Keratinocyte (primary cell): ENCODE measurements at regions not wholly inside any gene's neighbourhood (a gene's known extent, or its start where the extent isn't known, plus 50 kb on each side); places are given as distances from the start of the nearest gene placed in this dataset.

ENCODE experiments used
- DNase-seq: peaks from one replicate; pipeline ENCODE4 v3.0.0-alpha.2; 2011; ENCODE audit warnings: low read depth, missing footprints, low spot score
- FAIRE-seq: peaks from 2 replicates; lab custom pipeline; 2011; peaks lifted over from hg19 to GRCh38; lab: Jason Lieb, UNC
- H2AFZ ChIP-seq: 2 replicates; pipeline ENCODE4 v1.6.0; 2012; ENCODE audit warnings: low read length, control low read depth, inconsistent platforms; ENCODE audit not compliant: control insufficient read depth
- H3K27ac ChIP-seq: 2 replicates; pipeline ENCODE4 v1.5.1; 2011; ENCODE audit warnings: low read length; ENCODE audit not compliant: control insufficient read depth, insufficient read depth
- H3K27me3 ChIP-seq: 3 replicates; pipeline ENCODE4 v1.6.0; 2011; ENCODE audit warnings: low read length; ENCODE audit not compliant: control insufficient read depth, insufficient read depth; ENCODE audit errors: extremely low read depth
- H3K36me3 ChIP-seq, 2 experiments: 2 replicates in 1 of 2; 3 replicates in 1 of 2; pipeline ENCODE4 v1.5.1; 2011; ENCODE audit warnings: low read length in 2 of 2, mild to moderate bottlenecking in 1 of 2; ENCODE audit not compliant: control insufficient read depth in 2 of 2, insufficient read depth in 2 of 2; ENCODE audit errors: extremely low read depth in 1 of 2
- H3K4me1 ChIP-seq: 3 replicates; pipeline ENCODE4 v1.5.1; 2011; ENCODE audit warnings: low read length; ENCODE audit not compliant: control insufficient read depth, insufficient read depth; ENCODE audit errors: extremely low read depth
- H3K4me2 ChIP-seq: 3 replicates; pipeline ENCODE4 v1.6.0; 2011; ENCODE audit warnings: low read depth, low read length; ENCODE audit not compliant: control insufficient read depth, insufficient read depth; ENCODE audit errors: extremely low read depth
- H3K4me3 ChIP-seq, 3 experiments: fragments of 200-600 bp in 1 of 3; sonication (generic) in 1 of 3; 2 replicates in 2 of 3; 3 replicates in 1 of 3; pipeline ENCODE4 v1.5.1; 2011 to 2016; ENCODE audit warnings: low read length in 3 of 3, mild to moderate bottlenecking in 3 of 3, control low read depth in 2 of 3, inconsistent platforms in 1 of 3, low read depth in 1 of 3, mixed read lengths in 1 of 3, mixed run types in 1 of 3, moderate library complexity in 1 of 3; ENCODE audit not compliant: control insufficient read depth in 2 of 3, insufficient read depth in 2 of 3; ENCODE audit errors: extremely low read depth in 1 of 3
- H3K79me2 ChIP-seq: 2 replicates; pipeline ENCODE4 v1.6.0; 2012; ENCODE audit warnings: low read length; ENCODE audit not compliant: control insufficient read depth, insufficient read depth
- H3K9ac ChIP-seq: 3 replicates; pipeline ENCODE4 v1.6.0; 2011; ENCODE audit warnings: low read length; ENCODE audit not compliant: control insufficient read depth, insufficient read depth; ENCODE audit errors: extremely low read depth
- H3K9me1 ChIP-seq: 3 replicates; pipeline ENCODE4 v1.6.0; 2011; ENCODE audit warnings: low read length; ENCODE audit not compliant: control insufficient read depth, insufficient read depth; ENCODE audit errors: extremely low read depth
- H3K9me3 ChIP-seq: 2 replicates; pipeline ENCODE4 v1.5.1; 2012; ENCODE audit warnings: low read depth, low read length; ENCODE audit not compliant: control insufficient read depth
- H4K20me1 ChIP-seq: 3 replicates; pipeline ENCODE4 v1.6.0; 2011; ENCODE audit warnings: low read length; ENCODE audit not compliant: control insufficient read depth, insufficient read depth; ENCODE audit errors: extremely low read depth
- EZH2 ChIP-seq: IDR thresholded peaks from one replicate; pipeline ENCODE4 v1.6.1; 2012; ENCODE audit warnings: inconsistent platforms, mild to moderate bottlenecking, low read length, moderate library complexity
- dilution Hi-C: fragments of 300-500 bp; cut with MboI; formaldehyde crosslinking; loops from one replicate; pipeline ENCODE4 v1.7.0; 2020; ENCODE audit warnings: low sequenced_read_pairs; ENCODE audit not compliant: extremely low pct_ligation_motif_present
- TF ChIP-seq, protein P1 (sequence below), 3 experiments: IDR thresholded peaks in 1 of 3; conservative IDR thresholded peaks in 1 of 3; optimal IDR thresholded peaks in 1 of 3; 2 replicates in 2 of 3; 3 replicates in 1 of 3; pipeline versions ENCODE3 to v1.5.1; 2011; ENCODE audit warnings: low read length in 3 of 3, mild to moderate bottlenecking in 3 of 3, moderate library complexity in 2 of 3, control low read depth in 1 of 3, inconsistent platforms in 1 of 3; ENCODE audit not compliant: insufficient read depth in 2 of 3; ENCODE audit errors: extremely low read depth in 1 of 3

DNA sequence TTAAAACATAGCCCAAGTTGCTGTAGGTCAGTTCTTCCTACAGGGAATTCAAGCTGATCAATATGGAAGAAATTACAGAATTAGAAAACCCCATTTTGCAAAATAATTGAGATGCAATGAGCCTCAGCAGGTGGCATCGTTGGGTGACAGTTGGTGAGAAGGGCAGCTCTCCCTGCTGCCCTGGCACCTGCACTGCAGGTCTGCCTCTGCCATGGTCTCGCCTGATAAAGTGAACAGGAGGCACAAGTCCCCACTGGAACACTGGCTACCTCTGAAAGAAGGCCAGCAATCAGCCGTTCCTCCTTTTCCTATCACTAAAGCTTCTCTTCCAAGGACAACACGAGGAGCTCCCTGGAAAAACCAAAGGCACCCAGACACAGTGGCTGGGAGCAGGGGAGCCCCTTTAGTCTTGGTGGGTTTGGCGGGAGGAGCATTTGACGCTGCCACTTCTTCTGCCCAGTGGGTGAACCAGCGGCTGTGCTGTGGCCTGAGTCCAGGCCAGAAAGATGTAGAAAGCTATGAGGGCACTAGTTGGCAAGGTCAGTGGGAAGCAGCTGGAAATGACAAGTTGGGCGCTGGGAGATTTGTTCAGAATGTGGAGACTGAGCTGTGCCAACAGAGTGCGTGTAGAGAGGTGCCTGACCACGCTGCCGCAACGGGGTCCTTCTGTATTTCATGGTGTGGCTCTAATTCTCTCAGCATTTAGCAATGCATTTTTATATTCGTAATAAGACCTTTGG, 93.1 kb downstream of the RIPK4 start:
- TF ChIP-seq, protein P1, sequence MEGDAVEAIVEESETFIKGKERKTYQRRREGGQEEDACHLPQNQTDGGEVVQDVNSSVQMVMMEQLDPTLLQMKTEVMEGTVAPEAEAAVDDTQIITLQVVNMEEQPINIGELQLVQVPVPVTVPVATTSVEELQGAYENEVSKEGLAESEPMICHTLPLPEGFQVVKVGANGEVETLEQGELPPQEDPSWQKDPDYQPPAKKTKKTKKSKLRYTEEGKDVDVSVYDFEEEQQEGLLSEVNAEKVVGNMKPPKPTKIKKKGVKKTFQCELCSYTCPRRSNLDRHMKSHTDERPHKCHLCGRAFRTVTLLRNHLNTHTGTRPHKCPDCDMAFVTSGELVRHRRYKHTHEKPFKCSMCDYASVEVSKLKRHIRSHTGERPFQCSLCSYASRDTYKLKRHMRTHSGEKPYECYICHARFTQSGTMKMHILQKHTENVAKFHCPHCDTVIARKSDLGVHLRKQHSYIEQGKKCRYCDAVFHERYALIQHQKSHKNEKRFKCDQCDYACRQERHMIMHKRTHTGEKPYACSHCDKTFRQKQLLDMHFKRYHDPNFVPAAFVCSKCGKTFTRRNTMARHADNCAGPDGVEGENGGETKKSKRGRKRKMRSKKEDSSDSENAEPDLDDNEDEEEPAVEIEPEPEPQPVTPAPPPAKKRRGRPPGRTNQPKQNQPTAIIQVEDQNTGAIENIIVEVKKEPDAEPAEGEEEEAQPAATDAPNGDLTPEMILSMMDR (optimal IDR thresholded peaks at IDR 0.05 in 1 of 3, IDR thresholded peaks at IDR 0.05 in 1 of 3, conservative IDR thresholded peaks at IDR 0.05 in 1 of 3; ENCODE audit: extremely low read depth in 1 of 3, insufficient read depth in 2 of 3, low read length in 3 of 3): no peak
- no peak for TF ChIP-seq EZH2
- no peaks in the 10 kb centered on the region for H3K27me3 ChIP-seq
- H3K36me3 ChIP-seq: no peaks in the 10 kb centered on the region
- H3K4me1 ChIP-seq: peaks cover 35% of the 10 kb centered on the region
- H3K9me3 ChIP-seq: no peaks in the 10 kb centered on the region
- no peaks in the 10 kb centered on the region for H3K79me2 ChIP-seq
- no peaks in the 10 kb centered on the region for H4K20me1 ChIP-seq
- H3K9me1 ChIP-seq: no peaks in the 10 kb centered on the region
- FAIRE-seq (no peak), DNase-seq (no peak)
- no peak overlapping the region for H3K4me2 ChIP-seq
- no peak overlapping the region for H3K9ac ChIP-seq
- no peak overlapping the region for H3K4me3 ChIP-seq
- no peak overlapping the region for H3K27ac ChIP-seq
- dilution Hi-C loops: no loop called here
- no peak overlapping the region for H2AFZ ChIP-seq

DNA sequence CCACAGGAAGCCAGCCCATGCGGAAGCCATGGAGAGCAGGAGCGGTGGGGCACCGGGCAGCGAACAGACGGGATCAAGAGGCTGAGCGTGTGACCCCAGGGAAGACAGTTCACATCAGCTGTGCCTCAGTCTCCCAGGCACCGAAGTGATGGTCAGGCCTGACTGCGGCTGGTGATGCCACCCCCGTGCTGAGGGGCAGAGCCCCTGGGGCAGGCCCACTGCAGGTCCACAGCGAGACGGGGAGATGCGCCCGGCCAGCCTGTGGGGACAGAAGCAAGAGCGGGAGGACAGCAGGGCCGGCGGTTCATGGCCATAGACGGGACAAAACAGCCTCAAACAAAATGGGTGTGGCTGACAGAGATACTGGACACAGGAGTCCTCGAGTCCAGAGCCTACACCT, 93.8 kb downstream of the RIPK4 start:
- Histone ChIP-seq H3K79me2 (no peaks in the 10 kb centered on the region), H3K4me2 (no peak overlapping the region), H4K20me1 (no peaks in the 10 kb centered on the region), H3K9me1 (no peaks in the 10 kb centered on the region), H3K9ac (no peak overlapping the region), H3K9me3 (no peaks in the 10 kb centered on the region), H3K36me3 (no peaks in the 10 kb centered on the region), H3K4me1 (peaks cover 34% of the 10 kb centered on the region), H2AFZ (no peak overlapping the region), H3K27me3 (no peaks in the 10 kb centered on the region), H3K27ac (no peak overlapping the region), H3K4me3 (no peak overlapping the region)
- TF ChIP-seq, protein P1 (optimal IDR thresholded peaks at IDR 0.05 in 1 of 3, IDR thresholded peaks at IDR 0.05 in 1 of 3, conservative IDR thresholded peaks at IDR 0.05 in 1 of 3; ENCODE audit: extremely low read depth in 1 of 3, insufficient read depth in 2 of 3, low read length in 3 of 3): no peak
- no peak for DNase-seq
- FAIRE-seq: no peak
- dilution Hi-C loops: no loop called here
